ENCODE measurements at regions not wholly inside any gene's neighbourhood (a gene's known extent, or its start where the extent isn't known, plus 50 kb on each side); places are given as distances from the start of the nearest gene placed in this dataset.

DNA sequence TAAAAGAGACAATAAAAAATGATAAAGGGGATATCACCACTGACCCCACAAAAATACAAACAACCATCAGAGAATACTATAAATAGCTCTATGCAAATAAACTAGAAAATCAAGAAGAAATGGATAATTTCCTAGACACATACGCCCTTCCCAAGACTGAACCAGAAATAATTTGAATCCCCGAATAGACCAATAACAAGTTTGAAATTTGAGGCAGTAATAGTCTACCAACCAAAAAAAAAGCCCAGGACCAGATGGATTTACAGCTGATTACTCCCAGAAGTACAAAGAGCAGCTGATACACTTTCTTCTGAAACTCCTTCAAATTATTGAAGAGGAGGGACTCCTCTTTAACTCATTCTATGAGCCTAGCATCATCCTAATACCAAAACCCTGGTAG, 128.1 kb downstream of the DMRTA1 start:
- Histone ChIP-seq H3K23ac (ENCODE audit: low read depth, low read length) (no peak overlapping the region), H2AK9ac (replicated peaks; ENCODE audit: low read depth, low read length, poor library complexity) (no peak overlapping the region), H3K4me2 (ENCODE audit: low read depth, low read length) (no peak overlapping the region), H4K20me1 (ENCODE audit: insufficient read depth, low read length) (no peaks in the 10 kb centered on the region), H2AK5ac (ENCODE audit: low read depth, low read length) (no peak overlapping the region), H3K27me3 (ENCODE audit: control insufficient read depth, insufficient read depth, low read length) (no peaks in the 10 kb centered on the region), H3K9me1 (ENCODE audit: insufficient read depth, low read length) (no peaks in the 10 kb centered on the region), H3K4me1 (ENCODE audit: control insufficient read depth, insufficient read depth, low read length) (no peaks in the 10 kb centered on the region), H4K5ac (ENCODE audit: low read depth, low read length) (no peak overlapping the region), H2AFZ (replicated peaks; ENCODE audit: low read length, poor library complexity) (no peak overlapping the region), H2BK120ac (ENCODE audit: low read depth, low read length) (no peak overlapping the region), H3K14ac (replicated peaks; ENCODE audit: low read depth, low read length) (no peak overlapping the region), H3K4ac (ENCODE audit: low read depth, low read length) (no peak overlapping the region), H3K36me3 (ENCODE audit: control insufficient read depth, insufficient read depth, low read length) (no peaks in the 10 kb centered on the region), H2BK20ac (ENCODE audit: low read depth, low read length) (no peak overlapping the region), H3K27ac (ENCODE audit: insufficient read depth, low read length) (no peak overlapping the region), H2BK15ac (ENCODE audit: low read depth, low read length) (no peak overlapping the region), H3K9me3 (ENCODE audit: control insufficient read depth, insufficient read depth, low read length) (peaks cover 2% of the 10 kb centered on the region; the same call in 1 of the 2 replicates), H3K9ac (ENCODE audit: low read depth, low read length) (no peak overlapping the region), H4K8ac (ENCODE audit: low read depth in 2 of 2, low read length in 2 of 2) (no peak overlapping the region), H3K18ac (ENCODE audit: low read depth, low read length) (no peak overlapping the region), H3K56ac (ENCODE audit: extremely low read depth, insufficient read depth, low read length) (no peak overlapping the region), H3K79me1 (ENCODE audit: low read depth in 1 of 2, low read length in 2 of 2) (no peaks in the 10 kb centered on the region), H2BK5ac (ENCODE audit: low read depth, low read length, poor library complexity, severe bottlenecking) (no peak overlapping the region), H3K4me3 (ENCODE audit: insufficient read depth, low read depth, low read length) (no peak overlapping the region), H4K91ac (ENCODE audit: insufficient read depth, low read depth, low read length) (no peak overlapping the region)
- intact Hi-C loops (cut with micrococcal nuclease) (no loop called here), in situ Hi-C loops (cut with MboI; ENCODE audit: low sequenced_read_pairs) (no loop called here), dilution Hi-C loops (cut with HindIII; ENCODE audit: low sequenced_read_pairs, unreplicated experiment) (no loop called here)
- TF ChIP-seq FOS (IDR thresholded peaks at IDR 0.05; ENCODE audit: low read depth, low read length) (no peak), MAZ (IDR thresholded peaks at IDR 0.05; ENCODE audit: borderline replicate concordance, low read depth, low read length) (no peak), NFE2L2 (IDR thresholded peaks at IDR 0.05; ENCODE audit: low read depth, low read length) (no peak), RCOR1 (IDR thresholded peaks at IDR 0.05; ENCODE audit: insufficient replicate concordance, low read length) (no peak)
- DNase-seq (no peak), ATAC-seq (ENCODE audit: low read depth) (no peak)
- BruUV-seq (replicated peaks): no TSS peak
- ChIA-PET CTCF (no interaction called here), POLR2A (ENCODE audit: unreplicated experiment) (no interaction called here)
- no CpG with 5 or more reads among the region's 2 CpGs for WGBS, 2 experiments (ENCODE audit: extremely low coverage in 2 of 2, insufficient read length in 1 of 2)

All from IMR-90 (cell line).